SH-SY5Y (cell line): ENCODE measurements at regions not wholly inside any gene's neighbourhood (a gene's known extent, or its start where the extent isn't known, plus 50 kb on each side); places are given as distances from the start of the nearest gene placed in this dataset.

Source experiments
- GATA2 ChIP-seq: IDR thresholded peaks from 2 replicates; pipeline ENCODE4 v1.6.1; 2011; ENCODE audit warnings: mild to moderate bottlenecking, low read depth, low read length
- GATA3 ChIP-seq: IDR thresholded peaks from 2 replicates; pipeline ENCODE4 v1.6.1; 2011; ENCODE audit warnings: low read depth, mild to moderate bottlenecking, low read length, moderate library complexity

DNA sequence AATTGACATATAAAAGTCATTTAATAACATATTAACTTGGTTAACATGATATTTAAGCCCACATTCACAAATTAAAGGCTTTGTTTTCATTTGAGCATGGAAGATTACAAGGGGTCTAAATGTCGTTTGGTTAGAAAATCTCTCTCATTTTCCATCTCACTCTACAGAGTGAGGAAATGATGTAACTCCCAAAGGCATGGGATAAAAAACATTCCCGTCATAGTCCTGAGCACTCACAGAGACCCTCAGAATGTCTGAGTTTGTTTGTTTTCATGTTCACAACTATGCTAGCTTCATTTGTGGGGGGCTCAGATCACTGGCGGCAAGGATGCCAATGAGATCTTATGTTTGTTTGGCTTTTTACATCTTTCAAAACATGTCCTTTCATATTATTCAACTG lies 307.5 kb downstream of the TBC1D4 start:
- TF ChIP-seq GATA2 (no peak), GATA3 (no peak)
